GM18520 (cell line): ENCODE measurements at regions not wholly inside any gene's neighbourhood (a gene's known extent, or its start where the extent isn't known, plus 50 kb on each side); places are given as distances from the start of the nearest gene placed in this dataset.

Experiments
- ATAC-seq: cut with Tn5 transposase; IDR thresholded peaks from one replicate; pipeline ENCODE4 v1.9.1; 2021; ENCODE audit not compliant: unreplicated experiment

DNA sequence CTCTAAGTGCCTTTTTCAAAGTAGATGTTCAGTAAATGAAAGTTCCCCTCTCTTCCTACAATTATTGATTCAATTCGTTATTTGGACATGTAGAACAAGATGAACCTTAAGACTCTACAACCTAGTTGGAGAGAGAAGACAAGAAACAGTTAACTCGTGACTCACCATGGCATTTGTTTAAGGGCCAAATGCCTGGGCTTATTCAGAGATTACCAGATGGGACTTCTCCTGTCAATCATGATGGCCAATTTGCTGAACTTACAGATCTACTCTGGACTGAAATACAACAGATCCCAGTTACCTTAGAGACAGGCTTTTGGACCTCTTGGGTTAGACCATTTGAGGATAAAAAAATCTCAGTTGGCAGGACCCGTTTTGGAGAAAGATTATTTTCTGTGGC, 93.5 kb downstream of the C1orf94 start:
- ATAC-seq, result no peak

GRCh38 chr1:34272152-34272551, 95.4 kb downstream of the C1orf94 start:
- ATAC-seq, result no peak

DNA sequence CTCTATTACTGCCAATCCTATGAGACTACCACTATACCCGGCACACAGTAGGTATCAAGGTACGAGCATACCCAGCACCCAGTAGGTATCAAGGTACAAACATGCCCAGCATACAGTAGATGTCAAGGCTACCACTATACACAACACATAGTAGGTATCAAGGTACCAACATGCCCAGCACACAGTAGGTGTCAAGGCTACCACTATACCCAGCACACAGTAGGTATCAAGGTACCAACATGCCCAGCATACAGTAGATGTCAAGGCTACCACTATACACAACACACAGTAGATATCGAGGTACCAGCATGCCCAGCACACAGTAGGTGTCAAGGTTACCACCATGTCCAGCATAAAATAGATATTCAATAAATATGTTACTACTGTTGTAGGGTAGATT, 98.4 kb downstream of the C1orf94 start:
- no peak for ATAC-seq

- ATAC-seq, result no peak
Measured at GRCh38 chr1:34276606-34277005, 99.9 kb downstream of the C1orf94 start.

DNA sequence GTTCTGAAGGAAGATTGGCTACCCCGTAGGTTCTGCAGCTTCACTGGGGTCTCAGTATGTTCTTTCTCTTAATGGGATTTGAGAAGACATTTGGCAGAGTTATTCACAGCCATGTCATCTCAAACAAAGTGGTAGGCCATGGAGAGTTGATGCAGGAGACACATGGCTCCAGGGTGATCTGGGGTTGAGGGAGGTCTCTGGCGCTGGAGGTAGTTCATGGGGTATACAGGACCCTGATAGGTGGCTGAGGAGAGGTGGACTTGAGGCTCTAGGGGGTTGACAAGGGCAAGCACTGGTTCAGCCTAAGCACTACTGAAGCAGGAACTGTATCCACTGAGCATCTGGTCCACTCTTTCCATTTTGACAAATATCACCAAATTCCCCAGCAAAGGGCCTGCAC, 100.4 kb downstream of the C1orf94 start:
- no peak for ATAC-seq

DNA sequence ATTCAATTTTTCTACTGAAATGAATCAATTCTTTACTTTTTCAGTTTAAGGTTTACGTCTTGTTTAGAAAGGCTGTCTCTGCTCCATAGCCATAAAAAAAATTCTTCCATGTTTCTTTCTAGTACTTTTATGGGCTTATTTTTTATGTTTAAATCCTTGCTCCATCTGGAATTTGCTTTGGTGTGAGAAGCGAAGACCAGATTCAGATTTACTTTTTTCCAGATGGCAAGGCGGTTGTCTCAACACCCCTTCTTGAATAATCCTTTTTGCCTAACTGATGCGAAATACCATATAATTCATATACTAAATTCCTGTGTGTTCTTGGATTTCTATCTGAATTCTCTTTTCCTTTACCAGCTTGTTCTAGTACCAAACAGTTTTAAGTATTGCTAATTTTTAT, 101.5 kb downstream of the C1orf94 start:
- ATAC-seq, result no peak

DNA sequence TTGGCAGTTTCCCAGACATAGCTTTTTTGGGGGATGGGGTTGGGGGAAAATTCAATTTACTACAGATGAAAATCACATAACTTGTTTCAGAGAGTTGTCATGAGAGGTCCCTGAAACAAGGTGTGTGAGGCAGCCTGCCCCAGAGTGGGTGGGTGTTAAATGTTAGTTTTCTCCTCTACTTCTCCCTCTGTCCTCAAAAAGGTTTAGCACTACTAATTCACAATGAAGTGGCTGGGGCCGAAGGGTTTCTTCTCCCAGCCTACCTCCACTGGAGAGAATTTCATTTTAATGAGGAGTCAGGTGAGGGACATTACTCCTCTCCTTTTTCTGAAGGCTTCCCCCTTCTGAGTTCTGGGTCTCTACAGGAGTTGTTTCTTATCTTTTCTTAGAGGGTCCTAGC, 103.3 kb downstream of the C1orf94 start:
- no peak for ATAC-seq

- ATAC-seq, result no peak
Measured at GRCh38 chr1:34280509-34280908, 103.8 kb downstream of the C1orf94 start.

- ATAC-seq, result no peak
Measured at GRCh38 chr1:34283142-34283541, 106.4 kb downstream of the C1orf94 start.

- no peak for ATAC-seq
Measured at GRCh38 chr1:34286511-34286910, 109.8 kb downstream of the C1orf94 start.

DNA sequence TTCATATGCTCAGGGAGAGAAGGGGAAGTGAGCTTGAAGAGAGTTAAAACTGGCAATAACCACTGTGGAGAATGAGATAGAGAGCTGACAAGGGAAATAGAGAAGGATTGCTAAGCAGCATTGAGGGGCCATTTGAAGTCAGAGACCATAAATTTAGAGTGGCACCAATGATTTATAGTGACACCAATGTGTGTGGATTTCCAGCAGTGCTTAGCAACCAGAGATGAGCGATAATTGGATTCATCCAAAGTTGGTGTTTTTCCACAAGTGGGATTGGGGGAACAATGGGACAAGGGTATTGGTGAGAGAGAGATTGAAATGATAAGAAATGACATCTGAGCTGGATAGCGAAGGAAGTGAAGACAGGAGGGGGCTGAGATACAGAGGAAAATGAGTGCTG, 114.1 kb downstream of the C1orf94 start:
- no peak for ATAC-seq

GRCh38 chr1:34292472-34292871, 115.8 kb downstream of the C1orf94 start:
- ATAC-seq, result no peak

DNA sequence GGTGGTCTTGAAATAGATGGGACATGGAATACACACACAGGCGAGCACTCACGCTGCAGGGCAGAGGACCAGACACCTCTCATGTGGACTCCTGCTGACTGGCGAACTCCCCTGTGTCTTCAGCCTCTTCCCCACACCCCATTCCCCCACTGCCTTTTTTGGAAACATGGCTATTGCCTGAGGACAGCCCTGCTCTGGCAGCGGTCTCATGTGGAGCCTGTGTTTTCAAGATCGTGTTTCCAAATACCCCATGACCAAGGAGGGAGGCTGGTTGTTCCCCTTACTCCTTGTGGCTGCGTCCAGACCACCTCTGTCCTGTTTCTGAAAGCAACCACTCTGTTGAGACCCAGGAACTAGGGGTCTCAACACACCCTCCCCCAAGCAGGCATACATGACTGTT, 119.4 kb downstream of the C1orf94 start:
- no peak for ATAC-seq

DNA sequence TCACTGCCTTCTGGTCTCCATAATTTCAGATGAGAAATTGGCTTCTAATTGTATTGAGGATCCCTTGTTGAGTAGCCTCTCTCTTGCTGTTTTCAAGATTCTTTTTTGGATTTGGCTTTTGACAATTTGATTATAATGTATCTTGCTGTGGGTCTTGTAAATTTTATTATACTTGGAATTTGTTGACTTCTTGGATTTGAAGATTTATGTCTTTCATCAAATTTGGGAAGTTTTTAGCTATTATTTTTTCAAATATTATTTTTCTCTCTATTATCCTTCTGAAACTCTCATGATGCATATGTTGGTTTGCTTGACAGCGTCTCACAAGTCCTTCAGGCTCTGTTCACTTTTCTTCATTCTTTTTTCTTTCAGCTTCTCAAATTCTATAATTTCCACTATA, 126.1 kb downstream of the C1orf94 start:
- ATAC-seq, result no peak

- no peak for ATAC-seq
Measured at GRCh38 chr1:34303218-34303617, 126.5 kb downstream of the C1orf94 start.

DNA sequence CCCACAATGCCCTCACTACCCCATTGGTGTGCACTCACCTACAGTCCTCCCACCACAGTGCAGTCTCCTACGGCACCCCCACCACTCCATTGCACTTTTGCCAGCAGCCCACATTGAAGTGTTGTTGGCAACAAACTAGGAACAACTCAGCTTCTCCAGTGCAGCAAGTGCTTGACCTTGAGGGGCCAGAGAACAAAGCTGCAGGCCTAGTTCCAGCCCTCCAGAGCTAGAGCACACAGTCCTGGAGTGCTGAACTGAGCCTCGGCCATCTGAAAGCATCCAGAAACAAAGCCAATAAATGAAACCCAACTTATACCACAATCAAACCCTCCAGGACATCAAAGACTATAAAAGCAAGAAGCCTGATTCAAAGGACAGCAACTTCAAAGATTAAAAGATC, 129.9 kb downstream of the C1orf94 start:
- ATAC-seq, result no peak

DNA sequence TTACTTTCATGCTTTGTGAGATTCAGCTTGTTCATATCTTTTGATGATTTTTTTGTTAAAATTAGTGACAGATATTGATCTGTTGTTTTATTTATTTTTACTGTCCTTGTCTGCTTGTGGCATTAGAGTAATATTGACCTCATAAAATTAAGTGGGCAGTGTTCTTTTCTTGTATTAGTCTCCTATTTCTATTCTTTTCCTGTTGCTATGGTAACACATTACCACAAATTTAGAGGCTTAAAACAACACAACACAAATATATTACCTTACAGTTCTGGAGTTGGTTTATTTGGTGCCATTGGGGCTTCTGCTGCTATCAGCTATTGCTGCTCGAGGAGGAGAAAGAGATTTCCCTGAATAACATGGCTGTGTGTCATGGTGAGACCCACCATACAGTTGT, 135.7 kb downstream of the C1orf94 start:
- ATAC-seq, result no peak

DNA sequence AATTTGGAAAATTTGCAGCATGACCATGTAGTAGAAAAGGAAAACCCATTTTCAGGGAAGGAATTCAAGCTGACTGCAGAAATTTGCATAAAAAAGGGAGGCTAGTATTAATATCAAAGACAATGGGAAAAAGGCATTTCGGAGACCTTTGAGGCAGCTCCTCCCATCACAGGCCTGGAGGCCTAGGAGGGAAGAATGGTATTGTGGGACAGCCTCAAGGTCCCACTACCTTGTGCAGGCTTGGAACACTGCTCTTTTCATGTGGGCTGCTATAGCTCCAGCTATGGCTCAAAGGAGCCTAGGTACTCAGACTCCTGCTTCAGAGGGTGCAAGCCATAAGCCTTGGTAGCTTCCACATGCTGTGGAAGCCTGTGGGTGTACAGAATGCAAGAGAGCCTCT, 139.3 kb downstream of the C1orf94 start:
- no peak for ATAC-seq

GRCh38 chr1:34316773-34317172, 140.1 kb downstream of the C1orf94 start:
- ATAC-seq, result no peak

DNA sequence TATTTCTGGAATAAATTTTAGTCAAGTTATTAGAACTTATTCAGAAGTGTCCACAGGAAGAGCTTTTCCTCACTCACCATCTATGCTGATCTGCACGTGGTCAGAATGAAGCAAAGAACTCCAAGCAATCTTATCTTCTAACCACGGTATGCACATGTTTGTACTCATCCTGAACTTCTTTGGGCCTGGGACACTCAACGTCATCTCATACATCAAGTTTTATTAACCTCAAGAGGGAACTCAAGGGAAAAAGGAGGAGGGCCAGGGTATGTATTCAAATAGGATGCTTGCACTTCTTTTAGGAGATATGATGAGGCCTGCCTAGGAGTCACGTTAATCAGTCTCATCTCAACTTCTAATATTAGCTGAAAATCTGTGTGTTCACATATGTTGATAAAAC, 142.5 kb downstream of the C1orf94 start:
- ATAC-seq, result no peak

DNA sequence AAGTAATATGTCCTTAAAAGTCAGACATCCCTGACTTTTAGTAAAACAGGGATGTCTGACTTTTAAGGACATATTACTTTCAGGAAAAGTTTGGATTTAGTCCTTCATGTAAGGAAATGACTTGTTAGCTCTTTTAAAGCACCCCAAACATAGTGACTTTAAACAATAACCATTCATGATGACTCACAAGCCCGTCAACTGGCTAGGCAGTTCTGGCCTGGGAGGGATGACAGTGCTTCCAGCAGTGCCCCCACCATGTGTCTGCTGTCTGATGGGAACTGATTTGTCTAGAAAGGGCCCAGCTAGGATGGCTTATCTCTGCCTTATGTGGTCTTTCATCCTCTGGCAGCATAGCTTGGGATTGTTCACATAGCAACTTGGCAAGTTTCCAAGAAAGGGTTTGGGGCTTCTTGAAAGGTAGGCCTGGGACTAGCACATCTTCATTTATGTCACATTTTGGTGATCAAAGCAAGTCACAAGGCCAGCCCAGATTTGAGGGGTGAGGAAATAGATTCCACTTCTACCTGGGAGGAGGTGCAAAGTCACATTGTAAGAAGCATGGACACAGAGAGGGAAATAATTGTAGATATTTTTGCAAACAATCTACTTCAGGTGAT, 143.5 kb downstream of the C1orf94 start:
- ATAC-seq, result no peak

GRCh38 chr1:34322969-34323368, 146.3 kb downstream of the C1orf94 start:
- no peak for ATAC-seq

DNA sequence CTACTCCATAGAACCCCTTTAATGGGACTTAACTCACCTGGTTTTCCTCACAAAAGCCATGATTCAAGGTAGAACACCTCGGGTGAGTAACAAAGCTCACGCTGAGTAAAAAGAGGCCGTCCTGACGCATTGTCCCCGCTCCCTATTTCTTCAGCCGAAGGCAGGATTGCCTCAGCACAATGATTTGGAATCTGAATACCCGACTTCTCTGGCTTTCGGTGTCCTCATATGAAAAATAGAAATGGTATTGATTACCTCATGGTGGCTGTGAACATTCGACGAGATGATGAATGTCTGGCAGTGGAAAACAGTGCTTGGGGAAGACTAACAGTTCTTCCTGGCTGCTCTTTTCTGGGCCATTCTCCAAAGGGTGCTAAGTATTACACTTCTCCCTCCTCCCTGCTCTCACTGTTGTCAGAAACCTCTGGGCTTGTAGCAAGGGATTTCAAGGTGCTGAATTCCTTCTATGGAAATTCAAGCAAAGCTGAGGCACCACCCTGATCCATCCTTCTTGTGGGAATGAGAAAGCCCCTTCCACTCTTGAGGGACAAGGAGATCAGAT, 148.3 kb downstream of the C1orf94 start:
- no peak for ATAC-seq
